Tibial nerve (tissue), 3 donors: ENCODE measurements at regions not wholly inside any gene's neighbourhood (a gene's known extent, or its start where the extent isn't known, plus 50 kb on each side); places are given as distances from the start of the nearest gene placed in this dataset.

ENCODE experiments used
- POLR2A ChIP-seq, 2 donors: fragments of 450-650 bp; IDR thresholded peaks; one replicate each; pipeline ENCODE4 v1.6.1; 2017; ENCODE audit warnings: antibody characterized with exemption in 2 of 2, mild to moderate bottlenecking in 2 of 2, moderate library complexity in 2 of 2
- TF ChIP-seq, protein P1 (sequence below), 5 experiments: fragments of 200-600 bp in 3 of 5; fragments of 450-650 bp in 2 of 5; sonication (generic) in 3 of 5; IDR thresholded peaks; one replicate each; pipeline ENCODE4 v1.5.1; 2016 to 2019; ENCODE audit warnings: antibody characterized with exemption in 5 of 5, mild to moderate bottlenecking in 3 of 5, moderate library complexity in 2 of 5

DNA sequence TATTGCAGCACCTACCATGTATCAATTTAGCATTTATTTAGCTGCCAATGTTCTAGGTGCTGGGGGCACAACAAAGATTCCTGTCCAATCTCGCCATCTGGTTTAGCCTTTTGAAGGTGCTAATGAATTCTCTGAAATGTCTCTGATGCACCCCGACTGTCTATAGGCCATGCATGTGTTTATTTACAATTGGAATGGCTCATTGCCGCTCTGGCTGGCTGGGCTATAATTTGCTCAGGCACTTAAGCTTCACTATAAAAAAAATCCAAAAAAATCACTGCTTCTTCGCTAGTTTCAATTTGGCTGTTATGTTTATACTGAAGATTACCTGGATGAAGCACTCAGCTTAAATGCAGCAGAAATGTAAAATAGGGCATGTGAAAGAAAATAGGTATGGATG is 115.0 kb upstream of the PAX6 start:
- TF ChIP-seq, protein P1, sequence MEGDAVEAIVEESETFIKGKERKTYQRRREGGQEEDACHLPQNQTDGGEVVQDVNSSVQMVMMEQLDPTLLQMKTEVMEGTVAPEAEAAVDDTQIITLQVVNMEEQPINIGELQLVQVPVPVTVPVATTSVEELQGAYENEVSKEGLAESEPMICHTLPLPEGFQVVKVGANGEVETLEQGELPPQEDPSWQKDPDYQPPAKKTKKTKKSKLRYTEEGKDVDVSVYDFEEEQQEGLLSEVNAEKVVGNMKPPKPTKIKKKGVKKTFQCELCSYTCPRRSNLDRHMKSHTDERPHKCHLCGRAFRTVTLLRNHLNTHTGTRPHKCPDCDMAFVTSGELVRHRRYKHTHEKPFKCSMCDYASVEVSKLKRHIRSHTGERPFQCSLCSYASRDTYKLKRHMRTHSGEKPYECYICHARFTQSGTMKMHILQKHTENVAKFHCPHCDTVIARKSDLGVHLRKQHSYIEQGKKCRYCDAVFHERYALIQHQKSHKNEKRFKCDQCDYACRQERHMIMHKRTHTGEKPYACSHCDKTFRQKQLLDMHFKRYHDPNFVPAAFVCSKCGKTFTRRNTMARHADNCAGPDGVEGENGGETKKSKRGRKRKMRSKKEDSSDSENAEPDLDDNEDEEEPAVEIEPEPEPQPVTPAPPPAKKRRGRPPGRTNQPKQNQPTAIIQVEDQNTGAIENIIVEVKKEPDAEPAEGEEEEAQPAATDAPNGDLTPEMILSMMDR (IDR thresholded peaks at IDR 0.05): no peak
- TF ChIP-seq POLR2A (IDR thresholded peaks at IDR 0.05): no peak
